DMS53 (cell line): ENCODE measurements at regions not wholly inside any gene's neighbourhood (a gene's known extent, or its start where the extent isn't known, plus 50 kb on each side); places are given as distances from the start of the nearest gene placed in this dataset.
"Not testable (repeated sequence)": the region's sequence is repeated elsewhere in the genome, so short reads cannot be mapped to it uniquely, and the experiment has no call there.

Experiments used
- DNase-seq: peaks from one replicate; lab custom pipeline; 2025; lab: John Stamatoyannopoulos, UW

DNA sequence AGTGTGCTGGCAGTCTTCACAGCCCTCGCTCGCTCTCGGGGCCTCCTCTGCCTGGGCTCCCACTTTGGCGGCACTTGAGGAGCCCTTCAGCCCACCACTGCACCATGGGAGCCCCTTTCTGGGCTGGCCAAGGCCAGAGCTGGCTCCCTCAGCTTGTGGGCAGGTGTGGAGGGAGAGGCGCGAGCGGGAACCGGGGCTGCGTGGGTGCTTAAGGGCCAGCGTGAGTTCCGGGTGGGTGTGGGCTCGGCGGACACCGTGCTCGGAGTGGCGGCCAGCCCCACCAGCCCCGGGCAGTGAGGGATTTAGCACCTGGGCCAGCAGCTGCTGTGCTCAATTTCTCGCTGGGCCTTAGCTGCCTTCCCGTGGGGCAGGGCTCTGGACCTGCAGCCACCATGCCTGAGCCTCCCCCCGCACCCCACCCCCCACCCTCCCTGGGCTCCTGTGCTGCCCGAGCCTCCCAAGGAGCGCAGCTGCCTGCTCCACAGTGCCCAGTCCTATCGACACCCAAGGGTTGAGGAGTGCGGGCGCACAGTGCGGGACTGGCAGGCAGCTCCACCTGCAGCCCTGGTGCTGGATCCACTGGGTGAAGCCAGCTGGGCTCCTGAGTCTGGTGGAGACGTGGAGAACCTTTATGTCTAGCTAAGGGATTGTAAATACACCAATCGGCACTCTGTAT is 684.4 kb upstream of the GOLIM4 start:
- DNase-seq = not testable (repeated sequence)

- no peak for DNase-seq
Measured at GRCh38 chr3:168753724-168754123, 658.0 kb upstream of the GOLIM4 start.

- DNase-seq = no peak
Measured at GRCh38 chr3:168752339-168752738, 656.6 kb upstream of the GOLIM4 start.

- no peak for DNase-seq
Measured at GRCh38 chr3:168747697-168748096, 652.0 kb upstream of the GOLIM4 start.

GRCh38 chr3:168738527-168739325 is 643.0 kb upstream of the GOLIM4 start:
- DNase-seq = peak; percentile 46

DNA sequence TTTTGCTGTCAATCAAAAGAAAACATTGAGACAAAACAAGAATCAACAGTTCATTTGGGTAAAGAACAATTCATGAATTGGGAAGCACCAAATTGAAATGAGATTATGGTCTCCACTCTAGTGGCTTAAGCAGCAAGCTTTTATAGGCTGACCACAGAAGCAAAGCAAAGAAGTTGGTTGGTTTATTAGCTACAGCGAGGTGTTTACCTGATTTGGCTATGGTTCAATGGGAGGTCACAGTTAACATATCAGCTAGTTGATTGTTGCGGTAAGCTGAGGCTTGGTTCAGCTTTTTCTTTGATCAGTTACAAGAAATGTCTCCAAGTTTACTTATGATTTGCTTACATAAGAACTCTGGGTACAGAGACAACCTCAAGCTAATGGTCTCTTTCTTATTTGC is 640.5 kb upstream of the GOLIM4 start:
- no peak for DNase-seq

DNA sequence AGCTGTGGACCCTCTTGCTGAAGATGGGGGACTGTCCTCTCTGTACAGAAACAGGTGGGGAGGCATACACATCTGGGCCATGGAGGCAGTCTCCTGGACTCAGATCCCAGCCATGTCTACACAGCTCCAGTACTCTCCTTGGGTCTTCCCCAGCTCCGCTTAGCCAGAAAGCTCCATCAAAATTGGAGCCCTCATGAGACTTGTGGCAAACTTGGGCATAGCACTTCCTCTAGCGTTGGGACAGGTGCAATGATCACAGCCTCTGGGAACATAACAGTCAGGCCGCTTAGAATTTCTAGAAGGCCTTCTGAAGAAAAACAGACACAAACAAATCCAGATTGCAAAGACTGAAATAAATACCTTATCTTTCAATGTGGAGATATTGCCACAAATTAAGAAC is 634.3 kb upstream of the GOLIM4 start:
- DNase-seq = no peak

DNA sequence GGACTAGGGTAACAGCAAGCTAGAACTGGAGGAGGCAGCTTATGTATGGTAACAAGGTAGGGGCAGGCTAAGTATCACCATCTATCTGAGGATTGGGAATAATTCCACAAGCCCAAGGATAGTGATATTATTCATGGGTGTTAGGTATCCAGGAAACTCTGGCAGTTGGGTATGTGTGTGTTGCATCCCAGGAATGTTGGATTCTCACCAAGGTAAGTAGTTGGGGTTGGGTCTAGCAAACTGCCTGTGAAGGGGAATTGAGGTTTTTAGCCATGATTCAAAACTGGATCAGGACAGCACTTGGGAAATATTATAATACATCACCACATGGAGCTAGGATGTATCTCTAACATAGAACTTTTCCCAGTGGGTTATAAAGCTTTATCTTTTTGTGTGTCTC is 626.4 kb upstream of the GOLIM4 start:
- no peak for DNase-seq

DNA sequence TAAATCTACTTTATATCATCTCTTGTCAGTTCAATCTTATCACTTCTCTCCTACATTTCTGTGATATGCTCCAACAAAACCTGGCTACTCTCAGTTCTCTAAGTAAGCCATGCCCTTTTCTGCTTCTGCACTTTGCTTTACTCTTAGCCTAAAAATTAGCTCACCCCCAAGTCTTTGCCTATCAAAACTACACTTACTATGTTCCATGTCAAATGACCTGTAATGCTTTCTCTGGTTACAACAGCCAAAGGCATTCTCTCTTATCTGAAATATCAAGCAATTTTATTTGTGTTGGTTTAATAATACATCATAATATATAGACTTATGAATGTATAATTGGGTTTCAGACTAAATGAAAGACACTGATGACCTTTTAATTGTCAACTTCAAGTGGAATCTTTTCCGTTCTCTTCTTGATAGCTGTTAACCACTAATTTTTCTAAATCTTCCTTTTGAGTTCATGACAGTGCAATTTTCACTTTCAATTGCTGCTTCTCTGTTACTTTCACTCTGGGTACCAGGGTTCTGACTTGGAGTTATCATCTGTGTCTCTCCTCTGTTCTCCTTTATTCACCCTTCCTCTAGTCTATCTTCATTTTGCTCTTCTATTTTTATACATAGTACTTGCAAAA is 619.0 kb upstream of the GOLIM4 start:
- no peak for DNase-seq

DNA sequence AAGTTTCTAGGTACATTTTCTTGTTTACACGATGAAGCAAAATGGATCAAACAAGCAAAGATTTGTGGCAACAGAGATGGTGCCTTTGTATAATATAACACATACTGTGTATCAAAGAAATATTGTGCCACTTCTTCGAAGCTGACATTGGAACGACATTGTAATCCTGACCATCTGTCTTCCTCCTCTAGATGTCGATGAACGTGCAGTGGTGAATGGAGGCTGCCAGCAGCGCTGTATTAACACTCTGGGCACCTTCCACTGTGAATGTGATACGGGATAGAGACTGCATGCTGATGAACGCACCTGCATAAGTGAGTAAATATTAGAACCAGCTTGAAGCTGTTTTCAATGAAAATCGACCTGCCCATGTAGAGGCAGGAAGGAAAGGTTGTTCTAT is 613.3 kb upstream of the GOLIM4 start:
- peak; percentile 93 for DNase-seq

- DNase-seq = peak; percentile 10
Measured at GRCh38 chr3:168707900-168708299, 612.2 kb upstream of the GOLIM4 start.

DNA sequence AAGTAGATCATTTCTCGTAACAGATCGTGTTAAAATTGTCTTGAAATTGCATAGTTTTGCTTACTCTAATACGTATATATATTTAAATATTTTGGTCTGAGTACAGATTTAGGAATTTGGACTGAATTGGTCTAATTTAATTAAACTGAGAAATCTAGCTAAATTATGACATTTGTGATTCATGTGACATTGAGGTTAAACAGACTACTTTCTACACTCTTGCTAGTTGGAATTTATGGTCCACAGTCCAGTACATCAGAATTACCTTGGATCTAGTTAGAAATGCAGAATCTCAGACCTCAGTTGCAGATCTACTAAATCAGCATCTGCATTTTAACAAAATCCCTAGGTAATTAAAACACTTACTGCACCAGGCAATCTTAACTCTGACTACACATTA is 609.7 kb upstream of the GOLIM4 start:
- DNase-seq = no peak

DNA sequence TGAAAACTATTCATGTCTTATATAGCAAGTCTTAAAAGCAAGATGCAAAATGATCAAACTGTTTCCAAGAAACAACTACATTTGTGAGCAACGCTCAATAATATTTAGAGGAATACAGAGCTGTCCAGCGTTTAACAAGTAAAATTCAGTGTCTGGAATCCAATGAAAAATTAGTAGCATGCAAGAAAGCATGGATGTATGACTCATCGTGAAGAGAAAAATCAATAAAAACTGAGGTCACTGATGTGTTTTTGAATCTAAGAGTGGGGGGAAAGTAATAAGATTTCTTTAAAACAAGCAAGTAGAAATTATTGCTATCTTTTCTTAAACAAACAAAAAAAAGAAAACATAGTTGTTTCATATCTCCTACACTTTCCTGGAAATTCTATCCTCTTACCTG is 600.3 kb upstream of the GOLIM4 start:
- DNase-seq = peak; percentile 9

- no peak for DNase-seq
Measured at GRCh38 chr3:168693870-168694269, 598.1 kb upstream of the GOLIM4 start.

- no peak for DNase-seq
Measured at GRCh38 chr3:168688267-168688666, 592.5 kb upstream of the GOLIM4 start.

GRCh38 chr3:168684519-168684918 is 588.8 kb upstream of the GOLIM4 start:
- no peak for DNase-seq

GRCh38 chr3:168678730-168679129 is 583.0 kb upstream of the GOLIM4 start:
- DNase-seq = no peak

DNA sequence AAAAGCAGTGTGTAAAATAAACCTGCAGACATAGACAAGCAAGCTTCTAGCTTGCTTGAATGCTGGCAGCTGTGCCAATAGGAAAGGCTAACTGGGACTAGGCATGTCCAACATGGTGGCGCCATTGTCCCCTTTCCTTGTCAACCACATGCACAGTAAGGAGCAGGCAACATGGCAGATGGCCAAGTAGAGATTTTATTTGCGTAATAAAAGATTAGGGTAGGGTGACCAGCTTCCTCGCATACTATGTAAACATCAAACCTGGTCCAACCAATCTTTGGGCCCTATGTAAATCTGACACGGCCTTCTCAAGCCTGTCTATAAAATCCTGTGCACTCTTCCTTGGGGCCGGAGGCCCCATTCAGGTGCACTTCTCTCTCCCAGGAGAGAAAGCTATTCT is 575.4 kb upstream of the GOLIM4 start:
- DNase-seq = peak; percentile 56

DNA sequence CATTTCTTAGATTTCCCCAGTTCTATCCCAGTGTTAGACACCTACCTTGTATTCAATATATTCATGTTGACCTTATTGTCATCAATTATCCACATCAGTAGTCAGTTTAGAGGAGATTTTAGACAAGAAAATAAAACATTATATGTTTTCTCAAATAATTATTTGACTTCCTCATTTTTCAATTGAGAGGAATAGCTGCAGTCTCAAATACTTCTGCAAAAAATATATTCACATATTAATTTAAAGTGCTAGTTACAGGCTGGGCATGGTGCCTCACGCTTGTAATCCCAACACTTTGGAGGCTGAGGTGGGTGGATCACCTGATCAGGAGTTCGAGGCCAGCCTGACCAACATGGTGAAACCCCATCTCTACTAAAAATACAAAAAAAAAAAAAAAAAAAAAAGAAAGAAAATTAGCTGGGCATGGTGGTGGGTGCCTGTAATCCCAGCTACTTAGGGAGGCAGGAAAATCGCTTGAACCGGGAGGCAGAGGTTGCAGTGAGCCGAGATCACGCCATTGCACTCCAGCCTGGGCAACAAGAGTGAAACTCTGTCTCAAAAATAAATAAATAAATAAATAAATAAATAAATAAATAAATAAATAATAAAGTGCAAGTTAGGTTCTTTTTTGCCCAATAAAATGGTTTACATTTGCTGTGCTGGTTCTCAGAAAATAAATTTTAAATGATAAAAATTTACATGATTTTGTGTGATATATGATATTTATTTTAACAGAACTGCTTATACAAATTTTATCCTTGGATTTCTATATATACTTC is 565.3 kb upstream of the GOLIM4 start:
- not testable (repeated sequence) for DNase-seq

DNA sequence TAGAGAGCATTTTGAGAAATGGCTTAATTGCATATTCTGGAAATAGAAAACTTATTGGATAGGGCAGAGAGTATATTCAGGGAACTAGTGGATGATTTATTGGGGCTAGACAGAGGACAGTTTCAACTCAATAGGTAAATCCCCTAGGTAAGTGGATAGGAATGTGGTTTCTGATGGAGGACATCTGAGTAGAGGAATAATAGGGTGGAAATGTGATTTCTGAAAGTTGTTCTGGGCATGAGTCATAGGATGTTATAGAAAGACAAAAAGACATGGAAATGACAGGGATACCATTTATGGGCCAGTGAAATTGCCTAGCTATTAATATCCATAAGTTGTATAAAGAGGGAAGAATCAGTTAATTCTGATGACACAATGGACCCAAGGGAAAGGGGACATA is 563.3 kb upstream of the GOLIM4 start:
- DNase-seq = peak; percentile 6

GRCh38 chr3:168655611-168656010 is 559.9 kb upstream of the GOLIM4 start:
- DNase-seq = no peak

DNA sequence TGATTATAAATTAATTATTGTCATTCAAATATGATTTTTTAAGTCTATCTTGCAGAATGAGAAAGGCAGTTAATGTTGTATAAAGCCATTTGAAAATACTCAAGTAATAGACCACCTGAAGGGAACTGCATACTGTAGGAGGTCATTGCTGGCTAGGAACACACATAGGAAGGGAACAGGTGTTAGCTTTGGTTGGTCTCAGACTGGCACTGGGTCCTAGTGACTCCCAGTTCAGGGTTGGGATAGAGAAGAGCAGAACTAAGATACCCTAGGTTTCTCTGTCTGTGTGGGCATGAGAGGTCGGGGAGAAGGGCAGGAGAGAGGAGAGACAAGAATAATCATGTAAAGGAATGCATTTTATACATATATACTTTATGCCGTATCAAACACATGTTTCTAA is 559.0 kb upstream of the GOLIM4 start:
- no peak for DNase-seq
